OCI-LY3 (cell line): ENCODE measurements at regions not wholly inside any gene's neighbourhood (a gene's known extent, or its start where the extent isn't known, plus 50 kb on each side); places are given as distances from the start of the nearest gene placed in this dataset.

ENCODE experiments used
- H2AFZ ChIP-seq: fragments of 200-600, 300-600 bp; shearing (Covaris generic); 2 replicates; pipeline ENCODE4 v1.6.0; 2014; ENCODE audit warnings: antibody characterized with exemption, low read depth, low read length
- H3K27ac ChIP-seq: fragments of 200-600, 300-600 bp; sonication (generic); 2 replicates; pipeline ENCODE4 v1.5.1; 2014; ENCODE audit warnings: mild to moderate bottlenecking, low read length, moderate library complexity, mixed read lengths
- H3K27me3 ChIP-seq: fragments of 200-600, 300-600 bp; sonication (generic); 2 replicates; pipeline ENCODE4 v1.6.1; 2014; ENCODE audit warnings: low read depth, low read length, mixed read lengths
- H3K36me3 ChIP-seq: fragments of 200-600, 300-600 bp; sonication (generic); replicated peaks from 2 replicates; pipeline ENCODE3; 2014; ENCODE audit warnings: low read depth, low read length, mixed read lengths
- H3K4me1 ChIP-seq: fragments of 300-600, 200-600 bp; sonication (generic); 2 replicates; pipeline ENCODE4 v1.6.1; 2014; ENCODE audit warnings: low read length, mixed read lengths
- H3K4me2 ChIP-seq: fragments of 200-600, 300-600 bp; sonication (generic); 2 replicates; pipeline ENCODE4 v1.6.1; 2014; ENCODE audit warnings: low read length, mixed read lengths
- H3K4me3 ChIP-seq: fragments of 300-600, 200-600 bp; sonication (generic); 2 replicates; pipeline ENCODE4 v1.5.1; 2014; ENCODE audit warnings: antibody characterized with exemption, mild to moderate bottlenecking, low read length, moderate library complexity
- H3K79me2 ChIP-seq: fragments of 300-600, 200-600 bp; shearing (Covaris generic); 2 replicates; pipeline ENCODE4 v1.6.1; 2014; ENCODE audit warnings: mild to moderate bottlenecking, low read length, mixed read lengths
- H3K9ac ChIP-seq: fragments of 300-600, 200-600 bp; shearing (Covaris generic); 2 replicates; pipeline ENCODE4 v1.6.0; 2014; ENCODE audit warnings: mild to moderate bottlenecking, low read length, moderate library complexity
- H3K9me3 ChIP-seq: fragments of 200-600, 300-600 bp; shearing (Covaris generic); 2 replicates; pipeline ENCODE4 v1.6.1; 2014; ENCODE audit warnings: low read length, mixed read lengths; ENCODE audit not compliant: insufficient read depth
- H4K20me1 ChIP-seq: fragments of 200-600, 300-600 bp; sonication (generic); 2 replicates; pipeline ENCODE4 v1.6.1; 2016; ENCODE audit warnings: low read length, mixed read lengths; ENCODE audit not compliant: insufficient read depth
- EZH2phosphoT487 ChIP-seq: fragments of 200-600 bp; shearing (Covaris generic); IDR thresholded peaks from 2 replicates; pipeline ENCODE4 v1.6.1; 2018; ENCODE audit warnings: antibody characterized with exemption, mixed run types, low read depth
- TF ChIP-seq, protein P1 (sequence below): fragments of 200-600, 300-600 bp; sonication (generic); IDR thresholded peaks from 2 replicates; pipeline ENCODE4 v1.5.1; 2014; ENCODE audit warnings: antibody characterized with exemption, low read length, low read depth

DNA sequence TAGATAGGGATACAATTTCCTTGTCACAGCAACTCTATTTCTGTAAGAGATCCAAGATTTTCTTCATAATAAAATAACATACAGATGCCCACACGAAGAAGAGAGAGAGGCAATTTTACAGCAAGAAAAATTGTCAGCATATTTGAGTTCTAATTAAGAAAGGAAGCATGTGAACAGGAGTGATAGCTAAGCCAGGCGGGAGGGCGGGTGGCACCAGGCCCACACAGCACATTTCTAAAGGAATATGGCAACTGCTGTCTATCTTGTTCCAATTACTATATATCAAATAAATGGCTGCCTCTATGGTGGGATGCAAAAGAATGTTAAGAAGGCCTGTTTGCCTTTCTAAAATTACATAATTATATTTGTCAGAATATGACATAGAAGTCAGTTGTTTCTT is 248.3 kb upstream of the DOK6 start:
- no peaks in the 10 kb centered on the region for H3K36me3 ChIP-seq
- H3K4me2 ChIP-seq, result no peak overlapping the region
- no peaks in the 10 kb centered on the region for H3K27me3 ChIP-seq
- H3K4me1 ChIP-seq, result no peaks in the 10 kb centered on the region
- H3K27ac ChIP-seq, result no peak overlapping the region
- no peak for TF ChIP-seq EZH2phosphoT487
- TF ChIP-seq, protein P1, sequence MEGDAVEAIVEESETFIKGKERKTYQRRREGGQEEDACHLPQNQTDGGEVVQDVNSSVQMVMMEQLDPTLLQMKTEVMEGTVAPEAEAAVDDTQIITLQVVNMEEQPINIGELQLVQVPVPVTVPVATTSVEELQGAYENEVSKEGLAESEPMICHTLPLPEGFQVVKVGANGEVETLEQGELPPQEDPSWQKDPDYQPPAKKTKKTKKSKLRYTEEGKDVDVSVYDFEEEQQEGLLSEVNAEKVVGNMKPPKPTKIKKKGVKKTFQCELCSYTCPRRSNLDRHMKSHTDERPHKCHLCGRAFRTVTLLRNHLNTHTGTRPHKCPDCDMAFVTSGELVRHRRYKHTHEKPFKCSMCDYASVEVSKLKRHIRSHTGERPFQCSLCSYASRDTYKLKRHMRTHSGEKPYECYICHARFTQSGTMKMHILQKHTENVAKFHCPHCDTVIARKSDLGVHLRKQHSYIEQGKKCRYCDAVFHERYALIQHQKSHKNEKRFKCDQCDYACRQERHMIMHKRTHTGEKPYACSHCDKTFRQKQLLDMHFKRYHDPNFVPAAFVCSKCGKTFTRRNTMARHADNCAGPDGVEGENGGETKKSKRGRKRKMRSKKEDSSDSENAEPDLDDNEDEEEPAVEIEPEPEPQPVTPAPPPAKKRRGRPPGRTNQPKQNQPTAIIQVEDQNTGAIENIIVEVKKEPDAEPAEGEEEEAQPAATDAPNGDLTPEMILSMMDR, result no peak
- H2AFZ ChIP-seq, result no peak overlapping the region
- no peak overlapping the region for H3K9ac ChIP-seq
- H3K79me2 ChIP-seq, result no peaks in the 10 kb centered on the region
- H3K9me3 ChIP-seq, result no peaks in the 10 kb centered on the region
- H3K4me3 ChIP-seq, result no peak overlapping the region
- no peaks in the 10 kb centered on the region for H4K20me1 ChIP-seq

DNA sequence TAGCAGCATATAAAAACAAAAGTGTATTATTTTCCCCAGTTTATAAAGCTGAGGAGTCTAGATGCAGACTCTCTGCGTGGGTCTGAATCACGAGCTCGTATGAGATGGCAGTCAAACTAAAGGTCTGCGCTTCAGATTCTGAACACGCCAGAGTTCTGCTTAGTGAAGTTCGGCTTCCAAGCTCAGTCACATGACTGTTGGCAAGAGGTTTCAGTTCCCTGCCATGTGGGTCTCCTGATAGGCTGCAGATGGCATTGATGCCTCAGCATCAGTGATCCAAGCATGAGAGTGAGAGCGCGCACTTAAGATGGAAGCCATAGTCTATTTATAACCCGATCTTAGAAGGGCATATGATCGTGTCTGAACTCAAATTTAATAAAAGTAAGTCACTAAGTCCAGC is 242.8 kb upstream of the DOK6 start:
- Histone ChIP-seq H3K9me3 (no peaks in the 10 kb centered on the region), H4K20me1 (no peaks in the 10 kb centered on the region), H2AFZ (no peak overlapping the region), H3K4me2 (no peak overlapping the region), H3K36me3 (no peaks in the 10 kb centered on the region), H3K27ac (no peak overlapping the region), H3K79me2 (no peaks in the 10 kb centered on the region), H3K4me3 (no peak overlapping the region), H3K9ac (no peak overlapping the region), H3K27me3 (no peaks in the 10 kb centered on the region), H3K4me1 (no peaks in the 10 kb centered on the region)
- TF ChIP-seq, protein P1, result no peak
- no peak for TF ChIP-seq EZH2phosphoT487

- H3K4me3 ChIP-seq, result no peak overlapping the region
- H3K4me1 ChIP-seq, result no peaks in the 10 kb centered on the region
- H4K20me1 ChIP-seq, result no peaks in the 10 kb centered on the region
- no peaks in the 10 kb centered on the region for H3K27me3 ChIP-seq
- no peak overlapping the region for H2AFZ ChIP-seq
- no peak overlapping the region for H3K4me2 ChIP-seq
- no peaks in the 10 kb centered on the region for H3K9me3 ChIP-seq
- no peak overlapping the region for H3K27ac ChIP-seq
- TF ChIP-seq EZH2phosphoT487, result no peak
- TF ChIP-seq, protein P1, result no peak
- no peak overlapping the region for H3K9ac ChIP-seq
- no peaks in the 10 kb centered on the region for H3K36me3 ChIP-seq
- H3K79me2 ChIP-seq, result no peaks in the 10 kb centered on the region
Observed at GRCh38 chr18:69158944-69159343, 241.7 kb upstream of the DOK6 start.

DNA sequence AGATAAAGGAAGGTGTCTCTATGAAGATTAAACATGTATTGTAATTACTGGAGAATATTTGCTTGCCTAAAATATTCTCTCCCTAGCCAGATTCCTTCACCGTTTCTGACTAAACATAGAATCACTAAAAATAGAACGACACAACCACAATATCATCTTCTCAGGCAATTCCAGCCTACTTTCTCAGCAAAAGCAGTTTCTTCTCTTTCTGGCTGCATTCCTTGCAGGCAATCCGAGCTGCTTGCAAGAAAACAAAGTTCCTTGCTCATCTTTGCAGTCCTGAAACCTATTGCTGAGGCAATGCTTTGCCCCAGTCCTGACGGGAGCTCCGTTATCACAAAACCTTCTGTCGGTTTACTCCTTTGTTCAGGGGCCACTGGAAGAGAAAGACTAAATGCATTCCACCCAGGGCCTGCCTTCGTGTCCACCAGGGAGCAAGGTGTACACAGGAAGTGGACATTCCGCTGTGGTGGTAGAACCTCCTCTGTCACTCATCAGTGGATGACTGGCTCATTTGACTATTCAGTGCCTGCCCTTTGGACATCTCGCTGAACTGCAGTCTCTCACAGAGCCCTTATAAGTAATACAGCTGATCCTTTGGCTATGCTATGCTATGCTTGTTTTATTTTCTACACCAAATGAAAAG is 239.2 kb upstream of the DOK6 start:
- no peaks in the 10 kb centered on the region for H3K4me1 ChIP-seq
- H3K9me3 ChIP-seq, result no peaks in the 10 kb centered on the region
- no peak overlapping the region for H3K9ac ChIP-seq
- TF ChIP-seq EZH2phosphoT487, result no peak
- TF ChIP-seq, protein P1, result no peak
- no peak overlapping the region for H2AFZ ChIP-seq
- H3K27me3 ChIP-seq, result no peaks in the 10 kb centered on the region
- H3K4me2 ChIP-seq, result no peak overlapping the region
- no peaks in the 10 kb centered on the region for H3K36me3 ChIP-seq
- no peaks in the 10 kb centered on the region for H4K20me1 ChIP-seq
- H3K27ac ChIP-seq, result no peak overlapping the region
- no peaks in the 10 kb centered on the region for H3K79me2 ChIP-seq
- H3K4me3 ChIP-seq, result no peak overlapping the region
